Astrocyte (in vitro differentiated cells and primary cell): ENCODE measurements at regions not wholly inside any gene's neighbourhood (a gene's known extent, or its start where the extent isn't known, plus 50 kb on each side); places are given as distances from the start of the nearest gene placed in this dataset.
"Not testable (repeated sequence)": the region's sequence is repeated elsewhere in the genome, so short reads cannot be mapped to it uniquely, and the experiment has no call there.

Source experiments
- DNase-seq: peaks from one replicate; pipeline ENCODE4 v3.0.0-alpha.2; 2010; ENCODE audit warnings: low read depth
- FAIRE-seq: peaks from 2 replicates; lab custom pipeline; 2011; peaks lifted over from hg19 to GRCh38; lab: Jason Lieb, UNC
- H2AFZ ChIP-seq: 2 replicates; pipeline ENCODE4 v1.6.0; 2012; ENCODE audit warnings: low read depth, low read length, inconsistent platforms
- H3K27ac ChIP-seq: 2 replicates; pipeline ENCODE4 v1.5.1; 2011; ENCODE audit warnings: low read depth, low read length, inconsistent platforms
- H3K27me3 ChIP-seq: 2 replicates; pipeline ENCODE4 v1.6.0; 2011; ENCODE audit warnings: low read length, inconsistent platforms; ENCODE audit not compliant: insufficient read depth
- H3K36me3 ChIP-seq: 2 replicates; pipeline ENCODE4 v1.5.1; 2011; ENCODE audit warnings: low read length, inconsistent platforms; ENCODE audit not compliant: insufficient read depth
- H3K4me1 ChIP-seq: 2 replicates; pipeline ENCODE4 v1.5.1; 2011; ENCODE audit warnings: low read length, inconsistent platforms; ENCODE audit not compliant: insufficient read depth
- H3K4me2 ChIP-seq: 2 replicates; pipeline ENCODE4 v1.6.0; 2012; ENCODE audit warnings: low read length, inconsistent platforms
- H3K4me3 ChIP-seq: 2 replicates; pipeline ENCODE4 v1.5.1; 2011; ENCODE audit warnings: low read depth, mild to moderate bottlenecking, low read length, inconsistent platforms; ENCODE audit not compliant: insufficient read depth
- H3K79me2 ChIP-seq: 2 replicates; pipeline ENCODE4 v1.6.0; 2012; ENCODE audit warnings: mild to moderate bottlenecking, low read length, inconsistent platforms; ENCODE audit not compliant: insufficient read depth
- H3K9ac ChIP-seq: 2 replicates; pipeline ENCODE4 v1.6.0; 2012; ENCODE audit warnings: mild to moderate bottlenecking, low read length, inconsistent platforms
- H3K9me3 ChIP-seq: 2 replicates; pipeline ENCODE4 v1.5.1; 2012; ENCODE audit warnings: low read depth, mild to moderate bottlenecking, low read length, inconsistent platforms; ENCODE audit not compliant: insufficient read depth
- H4K20me1 ChIP-seq: 2 replicates; pipeline ENCODE4 v1.6.0; 2012; ENCODE audit warnings: low read length, inconsistent platforms; ENCODE audit not compliant: insufficient read depth
- H3K27ac Mint-ChIP-seq: one replicate; pipeline ENCODE4 v1.8.0; 2021; ENCODE audit warnings: mild to moderate bottlenecking, mixed read lengths; ENCODE audit not compliant: unreplicated experiment
- H3K27me3 Mint-ChIP-seq: one replicate; pipeline ENCODE4 v1.8.0; 2021; ENCODE audit warnings: low read depth, mixed read lengths; ENCODE audit not compliant: unreplicated experiment
- H3K36me3 Mint-ChIP-seq: one replicate; pipeline ENCODE4 v1.8.0; 2021; ENCODE audit warnings: low read depth, mixed read lengths; ENCODE audit not compliant: unreplicated experiment
- H3K4me1 Mint-ChIP-seq: one replicate; pipeline ENCODE4 v1.8.0; 2021; ENCODE audit warnings: low read depth, mixed read lengths; ENCODE audit not compliant: unreplicated experiment
- H3K4me3 Mint-ChIP-seq: one replicate; pipeline ENCODE4 v1.8.0; 2021; ENCODE audit warnings: mild to moderate bottlenecking, moderate library complexity, mixed read lengths; ENCODE audit not compliant: unreplicated experiment
- H3K9me3 Mint-ChIP-seq: one replicate; pipeline ENCODE4 v1.8.0; 2021; ENCODE audit warnings: mild to moderate bottlenecking, mixed read lengths; ENCODE audit not compliant: unreplicated experiment
- EZH2 ChIP-seq: IDR thresholded peaks from 2 replicates; pipeline ENCODE4 v1.6.1; 2012; ENCODE audit warnings: mild to moderate bottlenecking, low read length, inconsistent platforms; ENCODE audit not compliant: insufficient read depth
- TF ChIP-seq, protein P1 (sequence below): IDR thresholded peaks from 2 replicates; pipeline ENCODE4 v1.5.1; 2011; ENCODE audit warnings: low read depth, mild to moderate bottlenecking, inconsistent platforms, low read length, moderate library complexity; ENCODE audit not compliant: insufficient read depth

GRCh38 chr7:91494450-91494849, 230.2 kb downstream of the FZD1 start:
- peaks cover 5% of the 10 kb centered on the region for H3K9me3 Mint-ChIP-seq
- H3K36me3 Mint-ChIP-seq = no peaks in the 10 kb centered on the region
- no peak for DNase-seq

GRCh38 chr7:91496251-91496820, 232.1 kb downstream of the FZD1 start:
- Histone ChIP-seq H3K4me3 (no peak overlapping the region), H3K79me2 (no peaks in the 10 kb centered on the region), H2AFZ (no peak overlapping the region), H3K27me3 (no peaks in the 10 kb centered on the region), H3K9me3 (no peaks in the 10 kb centered on the region), H3K9ac (no peak overlapping the region), H3K4me1 (no peaks in the 10 kb centered on the region), H3K36me3 (no peaks in the 10 kb centered on the region), H4K20me1 (no peaks in the 10 kb centered on the region), H3K27ac (no peak overlapping the region), H3K4me2 (no peak overlapping the region)
- FAIRE-seq (no peak), DNase-seq (no peak)
- H3K9me3 Mint-ChIP-seq = peaks cover 9% of the 10 kb centered on the region
- H3K27me3 Mint-ChIP-seq = no peaks in the 10 kb centered on the region
- H3K36me3 Mint-ChIP-seq = no peaks in the 10 kb centered on the region
- no peak overlapping the region for H3K4me3 Mint-ChIP-seq
- H3K4me1 Mint-ChIP-seq = no peaks in the 10 kb centered on the region
- TF ChIP-seq, protein P1, sequence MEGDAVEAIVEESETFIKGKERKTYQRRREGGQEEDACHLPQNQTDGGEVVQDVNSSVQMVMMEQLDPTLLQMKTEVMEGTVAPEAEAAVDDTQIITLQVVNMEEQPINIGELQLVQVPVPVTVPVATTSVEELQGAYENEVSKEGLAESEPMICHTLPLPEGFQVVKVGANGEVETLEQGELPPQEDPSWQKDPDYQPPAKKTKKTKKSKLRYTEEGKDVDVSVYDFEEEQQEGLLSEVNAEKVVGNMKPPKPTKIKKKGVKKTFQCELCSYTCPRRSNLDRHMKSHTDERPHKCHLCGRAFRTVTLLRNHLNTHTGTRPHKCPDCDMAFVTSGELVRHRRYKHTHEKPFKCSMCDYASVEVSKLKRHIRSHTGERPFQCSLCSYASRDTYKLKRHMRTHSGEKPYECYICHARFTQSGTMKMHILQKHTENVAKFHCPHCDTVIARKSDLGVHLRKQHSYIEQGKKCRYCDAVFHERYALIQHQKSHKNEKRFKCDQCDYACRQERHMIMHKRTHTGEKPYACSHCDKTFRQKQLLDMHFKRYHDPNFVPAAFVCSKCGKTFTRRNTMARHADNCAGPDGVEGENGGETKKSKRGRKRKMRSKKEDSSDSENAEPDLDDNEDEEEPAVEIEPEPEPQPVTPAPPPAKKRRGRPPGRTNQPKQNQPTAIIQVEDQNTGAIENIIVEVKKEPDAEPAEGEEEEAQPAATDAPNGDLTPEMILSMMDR = no peak
- no peak for TF ChIP-seq EZH2
- no peak overlapping the region for H3K27ac Mint-ChIP-seq

More at GRCh38 chr7:91494450-91494849, 230.2 kb downstream of the FZD1 start:
- TF ChIP-seq EZH2 = no peak
- H3K9ac ChIP-seq = no peak overlapping the region
- no peak overlapping the region for H3K4me3 ChIP-seq
- no peak overlapping the region for H2AFZ ChIP-seq
- Mint-ChIP-seq H3K27me3 (no peaks in the 10 kb centered on the region), H3K4me1 (no peaks in the 10 kb centered on the region), H3K27ac (no peak overlapping the region), H3K4me3 (no peak overlapping the region)
- no peaks in the 10 kb centered on the region for H3K4me1 ChIP-seq
- no peak overlapping the region for H3K27ac ChIP-seq
- no peaks in the 10 kb centered on the region for H3K9me3 ChIP-seq
- H3K36me3 ChIP-seq = no peaks in the 10 kb centered on the region
- no peaks in the 10 kb centered on the region for H3K27me3 ChIP-seq
- no peaks in the 10 kb centered on the region for H3K79me2 ChIP-seq
- FAIRE-seq = no peak
- no peak overlapping the region for H3K4me2 ChIP-seq
- no peaks in the 10 kb centered on the region for H4K20me1 ChIP-seq

DNA sequence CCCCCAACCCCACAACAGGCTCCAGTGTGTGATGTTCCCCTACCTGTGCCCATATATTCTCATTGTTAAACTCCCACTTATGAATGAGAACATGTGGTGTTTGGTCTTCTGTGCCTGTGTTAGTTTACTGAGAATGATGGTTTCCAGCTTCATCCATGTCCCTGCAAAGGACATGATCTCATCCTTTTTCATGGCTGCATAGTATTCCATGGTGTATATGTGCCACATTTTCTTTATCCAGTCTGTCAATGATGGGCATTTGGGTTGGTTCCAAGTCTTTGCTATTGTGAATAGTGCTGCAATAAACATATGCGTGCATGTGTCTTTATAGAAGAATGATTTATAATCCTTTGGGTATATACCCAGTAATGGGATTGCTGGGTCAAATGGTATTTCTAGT, 233.0 kb downstream of the FZD1 start:
- H3K9ac ChIP-seq, H3K4me2 ChIP-seq, H4K20me1 ChIP-seq, H3K27ac Mint-ChIP-seq, H3K4me3 Mint-ChIP-seq, H3K36me3 Mint-ChIP-seq, H3K27me3 ChIP-seq, DNase-seq, H2AFZ ChIP-seq, H3K9me3 Mint-ChIP-seq, FAIRE-seq, H3K4me1 ChIP-seq, H3K4me1 Mint-ChIP-seq, H3K27ac ChIP-seq, H3K79me2 ChIP-seq, H3K27me3 Mint-ChIP-seq, H3K4me3 ChIP-seq, H3K9me3 ChIP-seq, H3K36me3 ChIP-seq: not testable (repeated sequence)
